ENCODE measurements at regions not wholly inside any gene's neighbourhood (a gene's known extent, or its start where the extent isn't known, plus 50 kb on each side); places are given as distances from the start of the nearest gene placed in this dataset.

DNA sequence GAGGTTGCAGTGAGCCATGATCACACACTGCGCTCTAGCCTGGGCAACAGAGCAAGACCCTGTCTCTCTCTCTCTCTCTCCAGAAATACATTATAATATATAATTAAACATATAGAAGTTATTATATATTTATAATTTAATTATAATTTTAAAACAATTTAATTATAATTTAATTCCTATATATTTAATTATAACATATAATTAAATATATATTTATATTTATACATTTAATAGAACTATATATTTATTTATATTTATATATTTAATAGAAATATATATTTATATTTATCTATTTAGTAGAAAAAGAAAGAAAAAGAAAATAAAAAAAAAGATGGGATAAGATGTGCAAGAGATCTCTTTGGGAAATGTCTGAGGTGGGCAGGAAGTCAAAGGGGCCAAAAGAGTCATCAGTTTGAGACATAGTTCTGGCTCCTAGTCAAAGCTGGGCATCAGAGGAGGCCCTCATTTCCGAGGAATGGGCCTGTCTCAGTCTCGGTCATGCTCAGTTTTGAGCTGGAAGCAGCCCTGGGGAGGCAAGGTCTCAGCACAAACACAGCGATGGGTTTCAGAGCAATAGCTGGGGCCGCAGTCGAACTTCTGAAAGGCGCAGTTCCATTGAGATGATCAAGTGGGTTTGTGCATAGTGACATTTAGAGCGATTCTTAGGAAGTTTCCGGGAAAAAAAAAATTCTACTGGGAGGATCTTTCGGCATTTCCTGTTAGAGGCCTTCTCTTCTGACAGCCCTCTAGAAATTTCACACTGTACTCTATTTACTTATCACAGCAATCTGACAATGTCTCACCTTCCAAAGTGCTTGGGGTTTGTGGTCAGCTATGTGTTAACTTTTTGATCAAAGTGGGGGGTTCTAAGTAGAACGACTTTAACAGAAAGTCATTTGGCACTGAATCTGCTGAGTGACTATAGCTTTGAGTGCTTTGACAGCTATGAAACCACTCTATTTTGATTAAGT is 58.7 kb upstream of the GZMB start:
- DNase-seq: no peak

GRCh38 chr14:24690492-24690891 is 56.5 kb upstream of the GZMB start:
- DNase-seq: no peak

DNA sequence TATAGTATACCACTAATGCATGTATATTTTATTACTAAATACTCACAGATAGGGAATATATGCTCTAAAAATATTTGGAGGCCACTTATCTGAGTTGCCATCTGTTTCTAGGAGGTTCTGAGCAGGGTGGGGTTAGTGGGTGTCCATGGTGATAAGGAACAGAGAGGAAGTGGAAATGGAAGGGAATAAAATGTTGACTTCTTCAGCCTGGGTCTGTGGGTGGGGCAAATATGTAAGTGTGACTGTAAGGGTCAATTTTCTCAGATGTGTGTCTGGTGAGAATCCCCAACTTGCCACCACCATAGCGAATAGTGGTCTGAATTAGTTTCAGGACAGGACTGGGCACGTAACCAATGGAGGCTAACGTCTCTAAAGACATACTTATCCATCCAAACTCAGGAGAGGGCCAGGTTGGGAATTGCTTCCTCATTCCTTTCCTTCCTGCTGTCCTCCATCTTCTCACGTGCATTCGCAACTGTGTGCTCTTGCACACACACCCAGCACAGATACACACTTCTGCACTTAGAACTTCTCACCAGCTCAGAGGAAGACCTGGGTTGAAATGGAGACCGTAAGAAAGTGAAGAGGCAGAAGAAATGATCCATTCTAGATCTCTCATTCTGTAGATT is 54.2 kb upstream of the GZMB start:
- DNase-seq: no peak
